Stimulated activated memory B cell treated with anti-CD40 and anti-IgM and Interleukin-4, amounts not matched to agents 10 μg/mL and 1 μg/mL and 100 μg/mL, for 72 hours (primary cell): ENCODE measurements at regions not wholly inside any gene's neighbourhood (a gene's known extent, or its start where the extent isn't known, plus 50 kb on each side); places are given as distances from the start of the nearest gene placed in this dataset.
"Not testable (repeated sequence)": the region's sequence is repeated elsewhere in the genome, so short reads cannot be mapped to it uniquely, and the experiment has no call there.

Source experiments
- ATAC-seq: fragments of 150-1000 bp; cut with Tn5 transposase; 2 replicates; pipeline ENCODE4 v1.10.0; 2021
- H3K27ac Mint-ChIP-seq: one replicate; pipeline ENCODE4 v1.8.0; 2022; ENCODE audit warnings: mild to moderate bottlenecking, mixed read lengths
- H3K27me3 Mint-ChIP-seq: one replicate; pipeline ENCODE4 v1.8.0; 2022; ENCODE audit warnings: mixed read lengths
- H3K36me3 Mint-ChIP-seq: one replicate; pipeline ENCODE4 v1.8.0; 2022; ENCODE audit warnings: mixed read lengths
- H3K4me1 Mint-ChIP-seq: one replicate; pipeline ENCODE4 v1.8.0; 2022; ENCODE audit warnings: mixed read lengths
- H3K4me3 Mint-ChIP-seq: one replicate; pipeline ENCODE4 v1.8.0; 2022; ENCODE audit warnings: mild to moderate bottlenecking, moderate library complexity, mixed read lengths
- H3K9me3 Mint-ChIP-seq: one replicate; pipeline ENCODE4 v1.8.0; 2022; ENCODE audit warnings: mixed read lengths

DNA sequence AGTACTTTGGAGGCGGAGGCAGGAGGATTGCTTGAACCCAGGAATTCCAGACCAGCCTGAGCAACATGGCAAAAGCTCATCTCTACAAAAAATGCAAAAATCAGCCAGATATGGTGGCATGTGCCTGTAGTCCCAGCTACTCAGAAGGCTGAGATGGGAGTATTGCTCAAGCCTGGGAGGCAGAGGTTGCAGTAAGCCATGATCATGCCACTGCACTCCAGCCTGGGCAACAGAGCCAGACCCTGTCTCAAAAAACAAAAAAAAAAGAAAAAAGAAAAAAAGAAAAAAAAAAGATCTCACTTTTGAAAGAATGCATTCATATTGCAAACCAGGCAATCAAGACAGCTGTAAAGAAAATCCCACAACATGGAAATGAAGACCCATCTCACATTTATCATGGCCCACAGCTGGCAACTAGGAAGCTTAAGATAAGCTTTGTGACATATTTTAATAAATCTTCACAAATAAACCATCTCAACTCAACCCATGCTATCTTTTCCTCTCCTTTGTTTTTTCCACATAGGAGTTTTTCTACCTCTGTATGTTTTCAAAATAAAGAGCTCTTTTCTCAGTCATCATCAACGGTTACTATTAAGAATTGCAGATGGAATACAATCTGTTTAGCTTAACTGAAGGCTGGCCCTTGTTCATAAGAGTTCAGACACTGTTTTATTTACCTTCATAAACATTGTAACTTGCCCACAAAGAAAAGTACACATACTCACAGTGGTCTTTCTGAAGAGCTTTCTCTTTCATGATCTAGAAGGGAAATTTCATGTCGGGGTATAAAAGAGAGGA lies 137.0 kb downstream of the MREG start:
- Mint-ChIP-seq H3K9me3 (no peaks in the 10 kb centered on the region), H3K27me3 (peaks cover 28% of the 10 kb centered on the region), H3K4me1 (no peaks in the 10 kb centered on the region), H3K27ac (no peak overlapping the region), H3K36me3 (no peaks in the 10 kb centered on the region), H3K4me3 (no peak overlapping the region)
- ATAC-seq = no peak

DNA sequence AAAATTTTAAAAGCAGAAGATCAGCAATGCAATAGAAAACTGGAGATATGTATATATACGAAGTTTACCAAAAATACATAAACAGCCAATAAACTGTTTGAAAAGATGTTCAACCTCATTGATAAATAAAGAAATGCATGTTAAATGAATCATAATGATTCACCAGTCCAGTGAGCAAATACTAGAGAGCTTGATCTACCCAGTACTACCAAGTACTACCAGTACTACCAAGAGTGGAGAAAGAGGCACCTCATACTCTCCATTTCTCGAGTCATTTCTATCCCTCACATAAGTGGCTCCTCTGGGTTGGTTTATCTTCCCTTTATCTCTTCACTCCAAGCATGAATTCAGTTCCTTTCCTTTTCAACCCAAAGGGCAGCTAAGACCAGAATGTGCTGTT lies 138.9 kb downstream of the MREG start:
- no peak for ATAC-seq
- H3K27me3 Mint-ChIP-seq = peaks cover 15% of the 10 kb centered on the region
- no peaks in the 10 kb centered on the region for H3K36me3 Mint-ChIP-seq
- H3K27ac Mint-ChIP-seq = no peak overlapping the region
- H3K4me3 Mint-ChIP-seq = no peak overlapping the region
- no peaks in the 10 kb centered on the region for H3K9me3 Mint-ChIP-seq
- no peaks in the 10 kb centered on the region for H3K4me1 Mint-ChIP-seq

DNA sequence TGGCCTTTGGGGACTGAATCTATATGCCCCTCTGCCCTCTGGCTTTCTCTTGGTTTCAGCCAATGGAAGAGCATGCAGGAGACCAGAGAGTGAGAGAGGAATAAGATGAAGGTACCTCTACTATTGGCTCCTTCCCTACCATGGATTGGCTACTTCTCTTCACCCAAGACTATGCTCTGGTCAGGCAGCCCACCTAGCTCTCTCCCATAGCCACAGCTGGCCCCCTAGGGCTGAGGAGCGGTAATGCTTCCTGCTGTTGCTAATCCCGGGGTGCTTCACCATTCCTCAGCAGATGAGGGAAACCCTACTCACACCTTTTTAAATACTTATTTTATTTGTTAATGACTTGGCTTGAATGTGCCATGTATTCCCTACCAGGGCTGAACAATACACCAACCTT lies 142.4 kb downstream of the MREG start:
- no peak overlapping the region for H3K4me3 Mint-ChIP-seq
- no peaks in the 10 kb centered on the region for H3K4me1 Mint-ChIP-seq
- no peak overlapping the region for H3K27ac Mint-ChIP-seq
- no peak for ATAC-seq
- no peaks in the 10 kb centered on the region for H3K36me3 Mint-ChIP-seq
- peaks cover 22% of the 10 kb centered on the region for H3K27me3 Mint-ChIP-seq
- no peaks in the 10 kb centered on the region for H3K9me3 Mint-ChIP-seq

DNA sequence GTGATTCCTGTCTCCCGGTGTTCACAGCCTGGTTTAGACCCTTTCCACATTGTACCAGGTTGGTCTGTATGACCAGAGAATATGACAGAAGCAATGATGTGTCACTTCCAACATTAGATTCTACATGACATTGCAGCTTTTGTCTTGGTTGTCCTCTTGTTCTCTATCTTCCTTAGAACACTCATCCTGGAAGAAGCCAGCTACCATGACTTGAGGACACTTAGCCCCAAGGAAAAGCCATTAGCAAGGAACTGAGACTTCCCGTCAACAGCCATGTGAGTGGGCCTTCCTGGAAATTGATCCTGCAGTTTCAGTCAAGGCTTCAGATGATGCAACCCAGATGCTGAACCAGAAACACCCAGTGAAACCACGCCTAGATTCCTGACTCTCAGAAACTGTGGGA lies 143.3 kb downstream of the MREG start:
- H3K4me3 Mint-ChIP-seq = no peak overlapping the region
- H3K27me3 Mint-ChIP-seq = peaks cover 31% of the 10 kb centered on the region
- H3K36me3 Mint-ChIP-seq = no peaks in the 10 kb centered on the region
- H3K9me3 Mint-ChIP-seq = no peaks in the 10 kb centered on the region
- H3K27ac Mint-ChIP-seq = no peak overlapping the region
- ATAC-seq = no peak
- no peaks in the 10 kb centered on the region for H3K4me1 Mint-ChIP-seq

DNA sequence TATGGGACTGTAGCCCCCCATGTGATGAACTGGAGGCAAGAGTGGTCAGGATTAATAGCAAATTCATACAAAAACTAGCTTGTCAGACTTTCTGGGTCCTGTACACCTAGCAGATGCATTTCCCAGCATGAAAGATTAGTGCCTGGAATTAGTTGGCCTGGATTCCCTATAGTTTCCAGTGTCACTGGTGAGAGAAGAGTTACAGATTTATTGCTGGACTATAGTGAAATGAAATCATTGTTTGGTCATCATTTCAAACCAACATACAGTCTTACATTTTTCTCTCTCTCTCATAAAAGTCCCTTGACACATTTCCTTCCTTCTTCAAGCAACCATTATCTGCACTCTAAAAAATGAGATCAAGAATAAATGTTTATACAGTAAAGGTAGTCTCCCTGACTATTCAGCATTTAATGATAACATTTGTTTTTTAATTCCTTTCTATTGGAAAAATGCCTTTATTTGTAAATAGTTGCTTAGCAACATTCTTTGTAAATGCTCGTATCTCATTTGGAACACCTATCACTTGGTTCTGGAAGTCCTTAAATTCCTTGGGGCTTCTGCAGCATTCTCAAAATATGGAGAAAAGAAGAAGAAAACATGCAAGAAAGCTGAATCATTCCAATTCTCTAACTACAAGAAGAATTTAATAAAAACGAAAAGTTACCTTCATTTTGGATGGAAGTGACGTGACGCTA lies 144.4 kb downstream of the MREG start:
- Mint-ChIP-seq H3K4me3 (no peak overlapping the region), H3K27me3 (peaks cover 40% of the 10 kb centered on the region), H3K9me3 (no peaks in the 10 kb centered on the region), H3K27ac (no peak overlapping the region), H3K36me3 (no peaks in the 10 kb centered on the region), H3K4me1 (no peaks in the 10 kb centered on the region)
- ATAC-seq = no peak

DNA sequence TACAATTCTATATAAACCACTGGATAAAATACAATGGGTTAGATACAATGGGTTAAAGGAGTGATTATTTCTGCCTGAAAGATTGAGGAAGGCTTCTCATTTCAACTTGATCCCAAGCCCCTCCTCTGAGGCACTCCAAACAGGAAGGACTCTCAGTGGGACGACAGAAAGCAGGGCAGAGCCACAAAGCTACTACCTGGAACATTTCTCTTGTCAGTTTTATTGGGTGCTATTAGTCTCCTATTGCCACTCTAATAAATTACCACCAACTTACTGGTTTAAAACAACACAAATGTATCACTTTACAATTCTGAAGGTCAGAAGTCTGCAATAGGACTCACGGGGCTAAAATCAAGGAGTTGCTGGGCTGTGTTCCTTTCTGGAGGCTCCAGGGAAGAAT lies 146.7 kb downstream of the MREG start:
- Mint-ChIP-seq H3K4me1 (no peaks in the 10 kb centered on the region), H3K27me3 (peaks cover 27% of the 10 kb centered on the region), H3K9me3 (no peaks in the 10 kb centered on the region), H3K27ac (no peak overlapping the region), H3K36me3 (no peaks in the 10 kb centered on the region), H3K4me3 (no peak overlapping the region)
- ATAC-seq = no peak

DNA sequence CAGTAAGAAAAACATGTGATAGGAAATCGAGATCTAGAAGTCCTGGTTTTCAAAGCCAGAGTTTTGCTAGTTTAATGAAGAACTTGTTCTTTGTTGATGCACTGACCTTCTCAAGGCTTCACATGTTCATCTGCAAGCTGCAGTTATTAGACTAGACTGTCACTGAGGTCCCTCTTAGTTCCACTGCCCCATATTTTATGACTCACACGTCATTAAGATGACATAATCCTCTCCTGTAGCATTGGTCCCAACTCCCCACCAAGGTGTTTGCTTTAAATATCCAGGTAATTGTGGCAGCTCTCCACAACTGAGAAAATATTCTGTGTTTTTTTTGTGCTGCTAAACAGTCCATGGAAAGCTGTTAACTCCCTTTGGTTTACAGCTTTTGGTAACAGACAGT lies 149.7 kb downstream of the MREG start:
- Mint-ChIP-seq H3K36me3 (no peaks in the 10 kb centered on the region), H3K27me3 (peaks cover 19% of the 10 kb centered on the region), H3K9me3 (no peaks in the 10 kb centered on the region), H3K4me1 (no peaks in the 10 kb centered on the region), H3K27ac (no peak overlapping the region), H3K4me3 (no peak overlapping the region)
- no peak for ATAC-seq

DNA sequence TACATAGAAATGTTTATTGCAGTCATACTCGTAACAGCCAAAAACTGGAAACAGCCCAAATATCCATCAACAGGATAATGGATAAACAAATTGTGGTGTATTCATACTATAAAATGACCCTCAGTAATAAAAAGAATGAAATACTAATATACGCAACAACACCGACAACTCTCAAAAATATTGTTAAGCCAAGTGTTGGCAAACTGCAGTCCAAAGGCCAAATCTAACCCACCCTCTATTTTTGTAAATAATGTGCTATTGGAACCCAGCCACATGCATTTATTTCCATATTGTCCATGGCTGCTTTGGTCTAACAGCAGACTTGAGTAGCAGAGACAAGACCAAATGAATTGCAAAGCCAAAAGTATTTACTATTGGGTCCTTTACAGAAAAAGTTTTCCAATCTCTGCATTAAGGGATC lies 151.0 kb downstream of the MREG start:
- H3K27me3 Mint-ChIP-seq = peaks cover 19% of the 10 kb centered on the region
- H3K27ac Mint-ChIP-seq = no peak overlapping the region
- H3K4me3 Mint-ChIP-seq = no peak overlapping the region
- no peak for ATAC-seq
- no peaks in the 10 kb centered on the region for H3K4me1 Mint-ChIP-seq
- H3K36me3 Mint-ChIP-seq = no peaks in the 10 kb centered on the region
- no peaks in the 10 kb centered on the region for H3K9me3 Mint-ChIP-seq

DNA sequence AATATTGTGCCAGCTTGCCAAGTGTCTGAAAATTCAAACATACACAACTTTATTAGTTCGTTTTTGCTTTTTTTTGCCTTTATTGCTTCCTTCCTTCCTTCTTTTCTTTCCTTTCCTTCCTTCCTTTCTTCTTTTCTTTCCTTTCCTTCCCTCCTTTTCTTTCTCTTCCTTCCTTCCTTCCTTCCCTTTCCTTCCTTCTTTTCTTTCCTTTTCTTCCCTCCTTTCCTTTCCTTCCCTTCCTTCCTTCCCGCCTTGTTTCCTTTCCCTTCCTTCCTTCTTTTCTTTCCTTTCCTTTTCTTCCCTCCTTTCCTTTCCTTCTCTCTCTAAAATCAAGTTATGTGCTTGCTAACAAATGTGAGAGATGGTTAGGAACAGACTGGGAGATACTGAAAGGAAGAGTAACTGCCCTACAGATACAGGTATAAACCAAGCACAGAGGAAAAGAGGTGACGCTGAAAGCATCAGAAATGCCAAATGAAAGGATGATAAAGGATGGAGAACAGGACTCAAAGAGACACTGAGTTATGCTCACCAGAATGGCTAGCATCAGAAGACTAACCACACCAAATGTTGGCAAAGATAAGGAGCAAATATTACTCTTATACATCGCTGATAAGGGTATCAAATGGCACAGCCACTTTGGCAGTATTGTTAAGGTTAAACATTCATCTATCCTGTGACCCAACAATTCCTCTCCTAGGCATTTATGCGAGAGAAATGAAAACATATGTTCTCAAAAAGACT lies 151.6 kb downstream of the MREG start:
- ATAC-seq = no peak
- Mint-ChIP-seq H3K36me3 (no peaks in the 10 kb centered on the region), H3K4me3 (no peak overlapping the region), H3K27ac (no peak overlapping the region), H3K27me3 (peaks cover 19% of the 10 kb centered on the region), H3K4me1 (no peaks in the 10 kb centered on the region), H3K9me3 (no peaks in the 10 kb centered on the region)

DNA sequence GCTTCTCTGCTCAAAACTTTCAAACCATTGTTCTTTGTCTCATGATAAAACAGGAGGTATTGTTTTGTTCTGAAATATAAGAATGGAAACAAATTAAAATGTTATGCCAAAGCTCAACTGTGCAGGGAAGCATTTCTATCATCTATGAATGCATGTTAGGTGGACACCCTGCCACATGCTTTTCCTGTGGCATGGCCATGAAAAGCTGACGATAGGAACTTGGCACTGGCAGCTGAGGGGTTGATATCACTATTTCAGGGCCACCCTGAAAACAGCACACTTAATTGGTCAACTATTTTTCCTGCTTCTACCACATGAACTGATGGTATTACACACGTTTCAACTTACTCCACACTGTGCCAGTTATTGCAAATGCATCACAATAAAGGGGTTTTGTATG lies 157.3 kb downstream of the MREG start:
- H3K36me3 Mint-ChIP-seq = no peaks in the 10 kb centered on the region
- H3K9me3 Mint-ChIP-seq = peaks cover 10% of the 10 kb centered on the region
- H3K27ac Mint-ChIP-seq = no peak overlapping the region
- H3K4me1 Mint-ChIP-seq = no peaks in the 10 kb centered on the region
- no peaks in the 10 kb centered on the region for H3K27me3 Mint-ChIP-seq
- no peak for ATAC-seq
- no peak overlapping the region for H3K4me3 Mint-ChIP-seq

DNA sequence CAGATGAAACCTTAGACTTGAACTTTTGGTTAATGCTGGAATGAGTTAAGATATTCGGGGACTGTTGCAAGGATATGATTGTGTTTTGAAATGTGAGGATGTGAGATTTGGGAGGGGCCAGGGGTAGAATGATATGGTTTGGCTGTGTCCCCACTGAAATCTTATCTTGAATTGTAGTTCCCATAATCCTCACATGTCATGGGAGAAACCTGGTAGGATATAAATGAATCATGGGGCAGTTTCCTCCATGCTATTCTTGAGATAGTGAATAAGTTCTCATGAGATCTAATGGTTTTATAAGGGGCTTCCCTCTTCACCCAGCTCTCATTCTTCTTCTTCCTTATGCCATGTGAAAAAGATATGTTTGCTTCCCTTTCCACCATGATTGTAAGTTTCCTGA lies 158.0 kb downstream of the MREG start:
- H3K4me3 Mint-ChIP-seq, H3K36me3 Mint-ChIP-seq, H3K4me1 Mint-ChIP-seq, ATAC-seq, H3K27me3 Mint-ChIP-seq, H3K27ac Mint-ChIP-seq: not testable (repeated sequence)
- H3K9me3 Mint-ChIP-seq = peaks cover 10% of the 10 kb centered on the region

DNA sequence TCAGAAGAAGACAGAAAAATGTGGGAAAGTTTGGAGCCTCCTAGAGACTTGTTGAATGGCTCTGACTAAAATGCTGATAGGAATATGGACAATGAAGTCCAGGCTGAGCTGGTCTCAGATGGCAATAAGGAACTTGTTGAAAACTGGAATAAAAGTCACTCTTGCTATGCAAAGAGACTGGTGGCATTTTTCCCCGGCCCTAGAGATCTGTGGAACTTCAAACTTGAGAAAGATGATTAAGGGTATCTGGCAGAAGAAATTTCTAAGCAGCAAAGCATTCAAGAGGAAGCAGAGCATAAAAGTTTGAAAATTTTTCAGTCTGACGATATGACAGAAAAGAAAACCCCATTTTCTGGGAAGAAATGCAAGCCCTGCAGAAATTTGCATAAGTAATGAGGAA lies 159.3 kb downstream of the MREG start:
- no peaks in the 10 kb centered on the region for H3K4me1 Mint-ChIP-seq

DNA sequence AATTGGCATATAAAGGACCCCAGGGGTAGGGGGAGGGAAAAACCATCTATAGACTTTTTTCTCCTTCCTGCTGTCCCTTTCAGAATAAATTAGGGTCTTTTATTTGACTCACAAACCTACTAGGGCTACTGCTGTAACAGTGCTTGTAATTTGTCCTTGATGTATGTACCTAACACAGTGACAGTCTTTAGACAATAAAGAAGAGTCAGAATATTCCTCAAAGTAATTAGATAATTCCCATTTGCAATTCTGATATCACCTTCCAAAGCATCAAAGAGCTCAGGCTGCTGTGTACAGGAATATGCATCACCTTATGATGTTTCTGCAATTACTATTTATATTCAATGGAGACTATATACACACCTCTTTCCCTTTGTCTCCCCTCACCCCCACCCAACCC lies 161.7 kb downstream of the MREG start:
- Mint-ChIP-seq H3K4me3 (no peak overlapping the region), H3K4me1 (peaks cover 4% of the 10 kb centered on the region), H3K9me3 (peaks cover 10% of the 10 kb centered on the region), H3K27ac (no peak overlapping the region), H3K27me3 (no peaks in the 10 kb centered on the region), H3K36me3 (no peaks in the 10 kb centered on the region)
- ATAC-seq = no peak

More for the DNA sequence above, 159.3 kb downstream of the MREG start:
- ATAC-seq = no peak
- Mint-ChIP-seq H3K36me3 (no peaks in the 10 kb centered on the region), H3K27ac (no peak overlapping the region), H3K27me3 (no peaks in the 10 kb centered on the region), H3K4me3 (no peak overlapping the region), H3K9me3 (peaks cover 10% of the 10 kb centered on the region)

DNA sequence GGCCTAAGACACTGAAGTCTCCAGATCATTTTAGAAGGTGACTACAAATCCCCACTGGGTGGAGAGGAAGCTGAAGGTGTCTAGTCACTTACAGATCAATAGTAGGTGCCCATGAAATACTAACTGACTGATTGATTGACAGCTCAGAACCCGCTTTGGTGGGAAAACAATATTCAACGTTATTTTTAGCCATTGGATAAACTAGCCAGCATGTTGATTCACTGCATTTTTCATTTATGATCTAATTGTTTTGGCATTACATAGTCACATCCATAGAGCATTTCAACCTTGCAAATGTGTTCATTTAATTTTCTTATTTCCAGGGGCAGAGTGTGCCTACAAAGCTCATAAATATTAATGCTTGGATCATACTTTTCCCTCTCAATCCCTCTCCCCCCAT lies 162.3 kb downstream of the MREG start:
- Mint-ChIP-seq H3K4me1 (peaks cover 10% of the 10 kb centered on the region), H3K36me3 (no peaks in the 10 kb centered on the region), H3K27me3 (no peaks in the 10 kb centered on the region), H3K9me3 (peaks cover 10% of the 10 kb centered on the region), H3K27ac (no peak overlapping the region), H3K4me3 (no peak overlapping the region)
- ATAC-seq = no peak

DNA sequence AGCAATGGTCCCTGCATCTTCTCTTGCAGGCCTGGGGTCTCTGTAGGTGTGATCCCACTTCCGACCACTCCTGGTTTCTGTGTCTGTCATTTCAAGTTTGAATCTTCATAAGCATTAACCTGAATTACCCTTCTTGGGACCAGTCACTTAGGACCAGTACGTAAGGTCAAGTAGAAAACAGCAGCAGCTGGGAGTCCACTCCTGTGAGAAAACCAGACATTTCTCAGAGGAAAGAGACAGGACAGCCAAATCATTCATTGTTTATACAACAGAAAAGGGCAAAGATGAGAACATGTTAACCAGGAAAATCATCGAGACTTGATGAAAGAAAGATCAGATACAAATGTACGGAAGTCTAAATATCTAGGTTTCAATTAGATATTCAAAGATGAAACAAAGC lies 163.0 kb downstream of the MREG start:
- no peaks in the 10 kb centered on the region for H3K36me3 Mint-ChIP-seq

More for the DNA sequence above, 163.0 kb downstream of the MREG start:
- ATAC-seq = no peak
- Mint-ChIP-seq H3K9me3 (peaks cover 10% of the 10 kb centered on the region), H3K4me3 (no peak overlapping the region), H3K4me1 (peaks cover 13% of the 10 kb centered on the region), H3K27ac (no peak overlapping the region), H3K27me3 (no peaks in the 10 kb centered on the region)
